SJSA1 (cell line): ENCODE measurements at regions not wholly inside any gene's neighbourhood (a gene's known extent, or its start where the extent isn't known, plus 50 kb on each side); places are given as distances from the start of the nearest gene placed in this dataset.

ENCODE experiments used
- DNase-seq, 2 experiments: peaks; one replicate each; pipeline ENCODE4 v3.0.0-alpha.2; 2015 to 2020; ENCODE audit warnings: low spot score in 2 of 2, low read depth in 1 of 2
- H3K27ac ChIP-seq: fragments of 250-450 bp; sonication (Bioruptor Pico); 2 replicates; pipeline ENCODE4 v1.5.1; 2020; ENCODE audit warnings: mild to moderate bottlenecking, moderate library complexity
- H3K27me3 ChIP-seq: fragments of 250-450 bp; sonication (Bioruptor Pico); replicated peaks from 2 replicates; pipeline ENCODE4 v1.5.1; 2020; ENCODE audit warnings: mild to moderate bottlenecking, moderate library complexity
- H3K36me3 ChIP-seq: fragments of 250-450 bp; sonication (Bioruptor Pico); 2 replicates; pipeline ENCODE4 v1.5.1; 2020; ENCODE audit warnings: mild to moderate bottlenecking
- H3K4me1 ChIP-seq: fragments of 250-450 bp; sonication (Bioruptor Pico); replicated peaks from 2 replicates; pipeline ENCODE4 v1.6.1; 2021; ENCODE audit warnings: mild to moderate bottlenecking
- H3K4me3 ChIP-seq: fragments of 250-450 bp; sonication (Bioruptor Pico); 2 replicates; pipeline ENCODE4 v1.5.1; 2020; ENCODE audit warnings: mild to moderate bottlenecking
- H3K9me3 ChIP-seq: fragments of 250-450 bp; sonication (Bioruptor Pico); replicated peaks from 2 replicates; pipeline ENCODE4 v1.5.1; 2020; ENCODE audit warnings: mild to moderate bottlenecking

DNA sequence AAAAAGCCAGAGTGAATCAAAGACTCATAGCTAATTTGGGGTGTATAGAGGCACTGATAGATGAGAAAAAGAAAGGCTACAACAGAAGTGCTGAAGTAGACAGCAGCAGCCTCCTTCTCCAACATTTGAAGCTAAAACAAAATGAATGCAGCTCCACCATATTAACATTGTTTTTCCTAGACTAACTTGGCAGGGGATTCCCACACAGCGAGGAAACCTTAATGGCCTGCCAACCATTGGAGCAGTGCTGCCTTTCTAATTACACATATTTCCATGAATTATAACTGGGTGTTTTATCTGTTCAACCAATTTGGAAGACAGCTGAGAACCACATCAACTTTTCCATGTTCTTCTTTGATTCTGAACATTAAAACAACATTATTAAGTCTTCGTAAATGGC lies 478.6 kb downstream of the LIG4 start:
- H3K36me3 ChIP-seq: no peaks in the 10 kb centered on the region
- H3K4me3 ChIP-seq: no peak overlapping the region
- H3K9me3 ChIP-seq: no peaks in the 10 kb centered on the region
- no peak overlapping the region for H3K27ac ChIP-seq
- H3K27me3 ChIP-seq: no peaks in the 10 kb centered on the region
- H3K4me1 ChIP-seq: no peaks in the 10 kb centered on the region
- no peak for DNase-seq

DNA sequence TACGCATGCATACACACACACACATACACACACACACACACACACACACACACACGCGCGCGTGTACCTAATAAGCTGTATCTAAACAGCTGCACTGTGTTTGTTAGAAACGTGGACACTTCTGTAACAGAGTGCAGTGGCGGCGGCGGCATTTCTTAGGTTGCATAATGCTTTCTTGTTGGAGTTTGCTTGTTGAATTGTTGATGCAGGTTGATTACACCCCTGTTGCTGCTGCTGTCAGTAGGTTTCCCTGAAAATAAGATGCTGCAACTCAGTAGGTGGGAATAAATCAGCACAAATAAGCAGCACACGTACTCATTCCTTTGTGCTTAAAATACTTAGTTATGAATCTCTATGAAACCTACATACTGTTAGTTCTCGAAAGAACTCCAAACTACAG lies 479.2 kb downstream of the LIG4 start:
- Histone ChIP-seq H3K27ac (no peak overlapping the region), H3K4me3 (no peak overlapping the region), H3K4me1 (no peaks in the 10 kb centered on the region), H3K27me3 (no peaks in the 10 kb centered on the region), H3K9me3 (no peaks in the 10 kb centered on the region), H3K36me3 (no peaks in the 10 kb centered on the region)
- DNase-seq: no peak

DNA sequence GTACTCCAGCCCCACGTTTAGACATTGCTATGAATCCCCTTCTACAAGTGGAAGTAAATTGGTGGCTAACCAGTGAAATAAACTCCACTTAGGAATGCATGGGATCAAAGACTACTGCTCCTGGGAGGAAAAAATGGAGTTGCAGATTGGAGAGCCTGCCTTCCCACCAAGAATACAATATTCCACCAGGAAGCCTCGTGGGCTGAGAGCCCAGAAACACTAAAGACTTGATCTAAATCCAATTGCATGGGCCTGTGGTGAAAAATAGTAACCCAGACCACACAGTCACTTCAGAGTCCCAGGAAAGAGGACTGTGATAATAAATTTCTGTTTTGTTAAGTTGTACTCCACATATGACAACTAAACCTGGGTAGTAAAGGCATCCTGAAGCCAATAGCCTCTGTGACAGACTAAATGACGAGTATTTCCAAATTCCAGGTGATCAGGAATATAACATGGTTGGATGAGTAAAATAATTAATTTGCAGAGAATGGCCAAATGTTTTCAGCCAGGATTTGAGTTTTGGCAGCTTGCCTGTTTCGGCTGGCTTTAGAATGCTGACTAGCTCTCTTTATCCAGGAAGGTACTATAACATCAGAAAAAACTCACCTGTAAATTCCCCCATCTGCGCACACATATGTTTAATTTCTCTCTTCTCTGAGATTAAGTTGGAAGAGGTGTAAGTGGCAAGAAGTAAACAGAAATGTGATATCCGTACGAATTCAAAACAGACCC lies 480.3 kb downstream of the LIG4 start:
- H3K27ac ChIP-seq: no peak overlapping the region
- DNase-seq: no peak
- H3K4me3 ChIP-seq: no peak overlapping the region
- H3K27me3 ChIP-seq: no peaks in the 10 kb centered on the region
- no peaks in the 10 kb centered on the region for H3K9me3 ChIP-seq
- H3K4me1 ChIP-seq: no peaks in the 10 kb centered on the region
- H3K36me3 ChIP-seq: no peaks in the 10 kb centered on the region

DNA sequence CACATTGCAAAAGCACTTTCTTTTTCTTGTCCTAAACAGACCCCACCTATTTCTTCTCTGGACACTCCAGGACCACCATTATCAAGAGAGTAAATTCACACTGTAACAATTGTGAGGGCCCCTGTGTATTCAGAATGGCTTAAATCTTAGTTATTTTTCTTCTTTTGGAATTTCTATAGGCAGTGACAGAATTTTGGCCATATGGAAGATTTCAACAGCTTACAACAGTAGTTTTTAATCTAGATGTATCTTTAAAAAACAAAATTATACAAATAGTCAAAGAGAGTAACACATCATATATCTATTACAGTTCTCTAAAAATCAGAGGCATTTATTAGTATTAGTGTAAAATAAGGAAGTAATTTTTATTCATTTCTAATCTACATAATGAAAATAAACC lies 482.1 kb downstream of the LIG4 start:
- no peak overlapping the region for H3K4me3 ChIP-seq
- H3K27ac ChIP-seq: no peak overlapping the region
- no peak for DNase-seq
- no peaks in the 10 kb centered on the region for H3K36me3 ChIP-seq
- no peaks in the 10 kb centered on the region for H3K9me3 ChIP-seq
- no peaks in the 10 kb centered on the region for H3K4me1 ChIP-seq
- no peaks in the 10 kb centered on the region for H3K27me3 ChIP-seq

DNA sequence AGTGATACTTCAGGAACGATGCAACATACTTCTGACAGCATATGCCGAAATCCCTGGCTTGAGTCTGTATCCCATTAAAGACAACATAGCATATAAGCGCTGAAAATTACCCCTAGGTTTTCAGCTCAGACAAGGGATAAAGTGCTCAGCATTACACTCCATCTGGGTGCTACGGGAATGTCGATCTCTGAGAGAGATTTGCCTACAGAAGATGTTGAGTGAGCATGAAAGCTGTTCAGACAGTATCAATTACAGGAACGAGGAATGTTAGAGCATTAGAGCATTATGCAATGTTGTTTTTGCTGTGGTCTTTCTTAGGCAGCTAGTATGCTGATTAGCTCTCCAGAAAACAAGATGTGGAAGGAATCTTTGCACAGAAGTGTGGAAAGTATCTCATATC lies 484.5 kb downstream of the LIG4 start:
- H3K4me1 ChIP-seq: no peaks in the 10 kb centered on the region
- H3K9me3 ChIP-seq: no peaks in the 10 kb centered on the region
- H3K27ac ChIP-seq: no peak overlapping the region
- no peak for DNase-seq
- no peak overlapping the region for H3K4me3 ChIP-seq
- no peaks in the 10 kb centered on the region for H3K36me3 ChIP-seq
- H3K27me3 ChIP-seq: no peaks in the 10 kb centered on the region

DNA sequence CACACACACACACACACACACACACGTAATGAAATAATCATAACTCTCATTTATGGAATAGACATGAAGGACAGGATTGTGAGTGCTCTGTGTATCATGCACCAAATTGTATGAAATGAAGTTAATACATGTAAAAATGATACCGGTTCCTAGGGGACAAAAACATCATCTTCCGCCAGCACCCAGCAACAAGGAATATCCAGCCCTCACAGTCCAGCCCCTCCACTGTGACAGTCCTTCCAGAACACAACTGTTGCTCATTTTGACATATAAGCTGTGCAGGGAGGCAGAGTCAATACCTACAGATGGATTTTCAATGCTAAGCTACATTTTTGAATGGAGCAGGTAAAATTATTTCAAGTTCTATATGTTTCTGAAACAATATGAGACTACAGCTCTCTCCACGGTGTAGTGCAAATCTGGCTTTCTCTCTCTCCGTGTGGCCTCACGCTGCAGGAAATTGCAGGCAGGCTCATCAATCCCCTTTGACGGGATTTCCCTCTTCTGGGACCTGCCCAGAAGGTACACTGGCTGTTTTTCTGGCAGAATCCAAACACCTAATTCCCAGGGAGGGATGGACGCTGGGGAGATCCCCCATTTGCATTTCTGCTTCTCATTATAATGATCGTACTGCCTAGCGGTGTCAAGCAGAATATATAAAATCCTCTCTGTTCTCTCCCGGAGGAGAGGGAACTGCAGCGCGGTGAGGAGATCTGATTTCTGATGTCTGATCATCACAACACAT lies 494.0 kb downstream of the LIG4 start:
- no peaks in the 10 kb centered on the region for H3K4me1 ChIP-seq
- H3K27ac ChIP-seq: no peak overlapping the region
- H3K36me3 ChIP-seq: no peaks in the 10 kb centered on the region
- no peak overlapping the region for H3K4me3 ChIP-seq
- H3K9me3 ChIP-seq: no peaks in the 10 kb centered on the region
- no peaks in the 10 kb centered on the region for H3K27me3 ChIP-seq
- DNase-seq: no peak

DNA sequence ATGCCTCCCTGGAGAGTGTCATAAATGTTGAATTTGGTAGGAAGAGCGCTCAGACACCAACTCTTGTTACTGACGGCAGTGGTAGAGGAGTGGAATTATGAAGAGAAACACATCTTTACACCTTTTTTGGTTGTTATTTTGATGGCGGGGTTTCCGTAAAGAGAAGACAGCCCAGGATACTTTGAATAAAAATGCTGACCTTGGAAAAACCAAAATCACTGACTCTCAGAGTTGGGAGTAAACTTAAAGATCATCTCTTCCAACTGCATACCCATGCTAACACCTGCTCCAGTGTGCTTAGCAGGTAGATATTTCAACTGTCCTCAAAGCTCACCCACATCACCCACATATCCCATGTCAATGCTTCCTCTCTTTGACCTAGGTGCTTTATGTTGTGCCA lies 498.6 kb downstream of the LIG4 start:
- no peaks in the 10 kb centered on the region for H3K27me3 ChIP-seq
- no peaks in the 10 kb centered on the region for H3K36me3 ChIP-seq
- H3K27ac ChIP-seq: no peak overlapping the region
- no peak for DNase-seq
- no peaks in the 10 kb centered on the region for H3K9me3 ChIP-seq
- no peaks in the 10 kb centered on the region for H3K4me1 ChIP-seq
- no peak overlapping the region for H3K4me3 ChIP-seq

DNA sequence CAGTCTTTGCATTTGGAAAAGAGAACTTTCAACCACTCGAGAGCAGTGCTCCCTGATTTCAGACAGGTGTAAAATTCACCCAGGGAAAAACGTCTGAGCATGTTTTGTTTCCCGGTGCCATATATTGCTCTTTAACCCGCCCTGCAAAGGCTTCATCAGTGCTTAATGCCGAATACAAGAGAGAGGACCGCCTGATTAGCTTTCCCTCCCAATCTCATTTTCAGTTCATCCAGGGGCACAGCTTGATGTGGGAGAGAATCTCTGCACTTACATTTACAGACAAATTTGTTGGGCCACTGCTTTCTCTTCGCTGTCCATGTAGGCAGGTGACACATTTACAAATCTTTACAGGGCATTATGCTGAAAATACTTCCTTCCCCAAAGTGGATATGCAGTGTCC lies 499.1 kb downstream of the LIG4 start:
- Histone ChIP-seq H3K9me3 (no peaks in the 10 kb centered on the region), H3K27ac (no peak overlapping the region), H3K4me1 (no peaks in the 10 kb centered on the region), H3K4me3 (no peak overlapping the region), H3K27me3 (no peaks in the 10 kb centered on the region), H3K36me3 (no peaks in the 10 kb centered on the region)
- DNase-seq: no peak

DNA sequence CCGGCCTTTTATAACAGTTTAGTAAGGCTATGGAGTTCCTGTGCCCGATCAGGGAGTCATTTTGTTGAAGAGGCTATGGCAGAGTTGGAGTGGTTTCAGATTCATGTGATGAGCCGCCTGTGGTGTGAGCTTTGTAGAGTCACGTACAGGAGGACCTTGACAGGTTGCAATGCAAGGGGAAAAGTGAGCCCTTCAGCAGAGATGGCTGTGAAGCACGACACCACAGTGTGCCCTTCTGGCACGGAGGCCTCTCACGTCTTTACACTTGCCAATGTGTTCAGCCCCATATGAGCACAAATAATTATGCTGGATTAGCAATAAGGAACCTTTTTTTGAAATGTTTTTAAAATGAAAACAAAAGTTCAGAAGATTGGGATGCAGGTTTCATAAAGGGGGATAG lies 499.8 kb downstream of the LIG4 start:
- Histone ChIP-seq H3K9me3 (no peaks in the 10 kb centered on the region), H3K27ac (no peak overlapping the region), H3K4me1 (no peaks in the 10 kb centered on the region), H3K4me3 (no peak overlapping the region), H3K27me3 (no peaks in the 10 kb centered on the region), H3K36me3 (no peaks in the 10 kb centered on the region)
- DNase-seq: no peak

DNA sequence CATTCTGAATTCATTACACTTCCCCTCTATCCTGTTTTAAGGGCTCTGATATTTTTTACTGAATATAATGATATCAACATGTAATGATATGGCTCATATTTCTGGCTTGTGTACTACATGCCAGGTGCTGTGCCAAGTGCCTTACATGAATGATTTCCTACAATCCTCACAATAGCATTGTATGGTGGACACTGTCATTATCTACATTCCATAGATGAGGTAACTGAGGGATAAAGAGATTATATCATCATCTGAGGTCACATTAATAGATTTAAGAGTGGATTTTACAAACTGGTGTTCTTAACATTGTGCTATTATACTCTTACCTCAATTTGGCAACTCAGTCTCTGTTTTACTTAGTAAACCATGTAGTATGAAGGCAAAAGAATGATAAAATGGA lies 502.0 kb downstream of the LIG4 start:
- Histone ChIP-seq H3K27ac (no peak overlapping the region), H3K9me3 (no peaks in the 10 kb centered on the region), H3K36me3 (no peaks in the 10 kb centered on the region), H3K27me3 (no peaks in the 10 kb centered on the region), H3K4me1 (no peaks in the 10 kb centered on the region), H3K4me3 (no peak overlapping the region)
- DNase-seq: no peak

DNA sequence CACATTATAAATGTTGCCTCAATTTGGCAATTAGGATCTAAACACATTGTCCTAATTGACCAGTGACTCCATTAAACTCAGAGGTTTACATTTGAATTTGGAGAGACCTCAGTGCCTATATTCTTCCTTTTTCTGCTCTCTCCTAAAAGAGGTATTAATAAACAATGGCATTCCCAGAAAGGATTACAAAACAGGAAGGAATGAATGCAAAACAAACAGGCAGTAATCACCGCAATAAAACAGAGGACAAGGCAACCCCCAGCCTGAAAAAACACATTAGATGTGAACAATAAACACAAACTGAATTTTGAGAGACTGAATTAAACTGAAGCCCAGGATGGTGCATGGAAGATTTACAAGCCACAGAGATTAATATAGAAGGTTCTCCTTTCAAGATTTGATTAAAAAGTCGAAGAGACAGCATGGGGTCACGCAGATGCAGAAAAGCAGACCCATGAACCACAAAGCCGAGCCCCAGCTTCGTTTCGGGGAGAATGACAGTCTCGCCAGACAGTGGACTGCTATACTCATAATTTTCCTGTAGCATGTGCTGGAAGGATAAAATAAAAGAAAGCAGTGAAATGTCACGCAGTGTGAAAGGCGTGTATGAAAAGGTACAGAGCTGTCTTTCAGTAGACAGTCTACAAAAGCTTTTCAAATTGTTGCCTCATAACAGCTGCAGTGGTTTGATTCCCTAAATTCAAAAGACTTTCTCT lies 503.0 kb downstream of the LIG4 start:
- H3K27me3 ChIP-seq: no peaks in the 10 kb centered on the region
- no peak overlapping the region for H3K4me3 ChIP-seq
- H3K36me3 ChIP-seq: no peaks in the 10 kb centered on the region

DNA sequence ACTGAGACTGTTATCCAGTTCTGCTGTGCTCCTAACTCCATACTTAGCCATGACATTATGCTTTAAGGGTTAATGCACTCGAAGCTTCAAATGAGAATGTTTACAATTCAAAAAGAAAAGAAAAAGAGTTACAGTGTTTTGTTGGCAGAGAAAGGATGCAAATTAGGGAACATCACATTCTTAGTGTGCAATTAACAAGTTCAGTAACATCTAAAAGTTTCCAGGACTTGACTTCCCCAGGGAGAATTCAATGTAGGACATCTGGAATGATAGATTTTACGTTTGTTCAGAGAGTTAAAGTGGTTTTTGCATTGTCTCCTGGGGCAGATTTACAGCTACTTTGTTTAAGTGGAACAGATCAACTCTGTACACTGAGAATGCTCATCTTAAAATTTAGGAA lies 525.2 kb downstream of the LIG4 start:
- no peak for DNase-seq
- Histone ChIP-seq H3K27me3 (no peaks in the 10 kb centered on the region), H3K4me1 (no peaks in the 10 kb centered on the region), H3K36me3 (no peaks in the 10 kb centered on the region), H3K27ac (no peak overlapping the region), H3K9me3 (no peaks in the 10 kb centered on the region), H3K4me3 (no peak overlapping the region)

More for the DNA sequence above, 503.0 kb downstream of the LIG4 start:
- no peaks in the 10 kb centered on the region for H3K4me1 ChIP-seq
- DNase-seq: no peak
- no peak overlapping the region for H3K27ac ChIP-seq
- H3K9me3 ChIP-seq: no peaks in the 10 kb centered on the region

DNA sequence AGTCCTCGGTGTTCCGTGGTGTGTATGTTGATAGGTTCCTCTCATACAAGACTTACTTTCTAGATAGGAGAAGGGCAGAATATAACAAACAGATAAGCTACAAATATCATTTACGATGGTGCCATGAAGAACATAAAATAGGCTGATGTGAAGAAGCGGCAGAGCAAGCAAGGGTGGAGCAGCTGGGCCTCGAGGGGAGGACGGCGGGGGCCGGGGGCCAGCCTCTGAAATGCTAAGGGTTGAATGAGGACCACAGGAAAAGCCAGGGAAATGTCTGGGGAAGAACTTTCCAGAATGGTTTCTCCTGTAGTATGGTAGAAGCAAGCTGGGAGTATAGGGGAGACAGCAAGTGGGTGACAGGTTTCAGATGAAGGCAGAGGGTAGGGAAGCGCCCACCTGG lies 529.5 kb downstream of the LIG4 start:
- H3K4me1 ChIP-seq: no peaks in the 10 kb centered on the region
- no peak for DNase-seq
- no peaks in the 10 kb centered on the region for H3K27me3 ChIP-seq
- no peaks in the 10 kb centered on the region for H3K36me3 ChIP-seq
- no peak overlapping the region for H3K27ac ChIP-seq
- H3K9me3 ChIP-seq: no peaks in the 10 kb centered on the region
- H3K4me3 ChIP-seq: no peak overlapping the region

DNA sequence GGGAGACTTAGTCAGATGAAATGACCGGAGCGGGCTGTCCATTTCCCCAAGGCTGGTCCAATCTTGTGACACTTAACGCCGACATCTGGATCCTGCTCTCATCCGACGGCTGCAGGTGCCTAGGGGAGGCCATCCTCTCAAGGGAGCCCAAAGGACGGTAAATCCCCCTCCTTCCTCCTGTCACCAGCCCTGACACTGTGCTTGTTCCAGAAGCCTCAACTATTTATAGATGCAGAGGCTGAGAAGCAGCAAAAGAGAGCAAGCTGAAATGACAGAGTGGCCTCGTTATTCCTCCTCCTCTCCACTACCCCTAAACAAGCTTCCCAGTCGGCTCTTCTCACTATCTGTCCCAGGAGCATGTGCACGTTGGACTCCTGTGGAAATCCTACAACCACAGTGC lies 533.7 kb downstream of the LIG4 start:
- H3K9me3 ChIP-seq: no peaks in the 10 kb centered on the region
- no peak overlapping the region for H3K4me3 ChIP-seq
- H3K27me3 ChIP-seq: no peaks in the 10 kb centered on the region
- H3K27ac ChIP-seq: no peak overlapping the region
- no peaks in the 10 kb centered on the region for H3K4me1 ChIP-seq
- DNase-seq: no peak
- H3K36me3 ChIP-seq: no peaks in the 10 kb centered on the region
